Esophagus muscularis mucosa (tissue), 3 donors: ENCODE measurements at regions not wholly inside any gene's neighbourhood (a gene's known extent, or its start where the extent isn't known, plus 50 kb on each side); places are given as distances from the start of the nearest gene placed in this dataset.
"Not testable (repeated sequence)": the region's sequence is repeated elsewhere in the genome, so short reads cannot be mapped to it uniquely, and the experiment has no call there.

Experiments used
- CTCF ChIP-seq, 3 experiments: fragments of 200-600 bp in 2 of 3; fragments of 450-650 bp in 1 of 3; sonication (generic) in 2 of 3; IDR thresholded peaks; one replicate each; pipeline ENCODE4 v1.5.1; 2017 to 2019; ENCODE audit warnings: antibody characterized with exemption in 3 of 3, mild to moderate bottlenecking in 2 of 3, moderate library complexity in 1 of 3
- EP300 ChIP-seq: sonication (generic); formaldehyde crosslinking; IDR thresholded peaks from one replicate; pipeline ENCODE4 v1.6.1; 2017; ENCODE audit warnings: antibody characterized with exemption

DNA sequence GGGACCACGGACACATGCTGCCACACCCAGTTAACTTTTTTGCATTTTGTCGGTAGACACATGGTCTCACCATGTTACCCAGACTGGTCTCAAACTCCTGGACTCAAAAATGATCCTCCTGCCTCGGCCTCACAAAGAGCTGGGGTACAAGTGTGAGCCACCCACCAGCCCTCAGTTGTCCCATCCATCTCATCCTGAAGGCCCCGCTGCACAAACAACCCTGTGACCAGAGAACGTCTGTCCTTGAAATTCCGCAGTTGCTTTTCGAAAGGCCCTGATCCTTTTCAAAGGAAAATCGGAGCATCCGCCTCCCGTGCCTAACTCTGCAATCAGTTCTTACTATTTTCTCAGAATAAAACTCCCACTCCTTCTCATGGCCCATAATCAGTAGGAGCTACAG lies 138.3 kb upstream of the USP29 start:
- TF ChIP-seq CTCF (IDR thresholded peaks at IDR 0.05); EP300: not testable (repeated sequence)
